ENCODE measurements at regions not wholly inside any gene's neighbourhood (a gene's known extent, or its start where the extent isn't known, plus 50 kb on each side); places are given as distances from the start of the nearest gene placed in this dataset.

DNA sequence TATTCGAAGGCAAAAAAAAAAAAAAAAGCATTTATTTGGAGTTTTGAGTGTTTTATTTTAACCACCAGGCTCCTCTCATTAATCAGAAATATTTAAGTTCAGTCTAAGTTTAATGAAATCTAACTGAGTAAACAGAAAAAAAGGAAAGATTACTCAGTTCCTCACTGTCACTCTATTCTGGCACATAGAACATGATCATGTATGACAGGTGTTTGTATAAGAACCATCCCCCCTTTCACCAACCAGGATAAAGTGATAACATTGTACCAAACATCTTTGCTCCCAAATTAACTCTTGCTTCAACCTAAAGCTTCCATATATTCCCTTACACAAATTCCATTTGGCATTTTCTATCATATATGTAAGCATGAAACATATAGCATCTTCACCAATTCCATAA lies 176.2 kb upstream of the HSF2 start (continued):
- TF ChIP-seq REST (IDR thresholded peaks at IDR 0.05; ENCODE audit: borderline replicate concordance) (no peak), REST (CRISPR knock-in tag; IDR thresholded peaks at IDR 0.05; ENCODE audit: low read depth) (no peak), NCOA2 (IDR thresholded peaks at IDR 0.05; ENCODE audit: partially characterized antibody in 2 of 2) (no peak), MED1 (CRISPR knock-in tag; IDR thresholded peaks at IDR 0.05; ENCODE audit: borderline replicate concordance) (no peak)

- CTCF ChIA-PET (ENCODE audit: low intra/inter-chr PET ratio), result no interaction called here
- intact Hi-C loops (cut with micrococcal nuclease), result no loop called here
Measured at GRCh38 chr6:122238861-122239260, 160.6 kb upstream of the HSF2 start.

More at GRCh38 chr6:122238861-122239260, 160.6 kb upstream of the HSF2 start:
- Histone ChIP-seq H3K4me2 (ENCODE audit: insufficient read depth, low read length) (no peak overlapping the region), H4K20me1 (replicated peaks; ENCODE audit: control insufficient read depth, insufficient read depth, low read length) (no peaks in the 10 kb centered on the region), H3K9me3 (replicated peaks; ENCODE audit: control insufficient read depth, insufficient read depth, low read depth, low read length) (no peaks in the 10 kb centered on the region; the same call in 1 of the 2 replicates), H3K36me3 (ENCODE audit: control insufficient read depth, insufficient read depth, low read length) (no peaks in the 10 kb centered on the region), H3K79me2 (ENCODE audit: control insufficient read depth, insufficient read depth, low read length) (no peaks in the 10 kb centered on the region), H3K4me1 (replicated peaks in 1 of 2; ENCODE audit: control insufficient read depth in 2 of 2, insufficient read depth in 2 of 2, low read length in 2 of 2) (no peaks in the 10 kb centered on the region), H3K27ac (ENCODE audit: extremely low read depth, low read depth, low read length) (no peak overlapping the region), H3K9me1 (ENCODE audit: control insufficient read depth, insufficient read depth, low read length) (no peaks in the 10 kb centered on the region), H2AFZ (ENCODE audit: low read depth, low read length) (no peak overlapping the region), H3K9ac (ENCODE audit: insufficient read depth in 1 of 2, low read depth in 2 of 2, low read length in 2 of 2) (no peak overlapping the region), H3K4me3 (no peak overlapping the region), H3K27me3 (ENCODE audit: control insufficient read depth in 2 of 2, insufficient read depth in 2 of 2, low read length in 2 of 2) (no peaks in the 10 kb centered on the region)
- TF ChIP-seq ZNF316 (IDR thresholded peaks at IDR 0.05) (peak; percentile 31; the same call in 1 of the 2 replicates), ZNF778 (CRISPR knock-in tag; IDR thresholded peaks at IDR 0.05) (no peak), MAFK (IDR thresholded peaks at IDR 0.05; ENCODE audit: low read length) (0 out of 2 replicates have a peak, but pooled peaks have one; percentile 8), MAFF (IDR thresholded peaks at IDR 0.05; ENCODE audit: low read length) (peak; percentile 4; the same call in 1 of the 2 replicates)
- no peak for ATAC-seq
- DNase-seq (ENCODE audit: extremely low read depth in 1 of 4, low spot score in 3 of 4), result no peak
- POLR2A ChIA-PET, result no interaction called here
- BruUV-seq (replicated peaks), result no TSS peak
- FAIRE-seq, result no peak
- in situ Hi-C loops (cut with MboI), result no loop called here

Data from K562 (cell line).